ENCODE measurements at regions not wholly inside any gene's neighbourhood (a gene's known extent, or its start where the extent isn't known, plus 50 kb on each side); places are given as distances from the start of the nearest gene placed in this dataset.

DNA sequence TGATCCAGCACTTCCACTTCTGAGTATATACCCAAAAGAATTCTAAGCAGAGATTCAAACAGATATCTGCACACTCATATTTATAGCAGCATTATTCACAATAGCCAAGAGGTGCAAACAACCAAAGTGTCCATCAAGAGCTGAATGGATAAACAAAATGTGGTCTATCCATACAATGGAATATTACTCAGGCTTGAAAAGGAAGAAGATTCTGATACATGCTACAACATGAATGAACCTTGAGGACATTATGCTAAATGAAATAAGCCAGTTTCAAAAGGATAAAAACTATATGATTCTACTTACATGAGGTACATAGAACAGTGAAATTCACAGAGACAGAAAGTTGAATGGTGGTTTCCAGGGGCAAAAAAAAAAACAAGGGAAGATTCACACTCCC is 88.9 kb downstream of the CCDC185 start:
- Mint-ChIP-seq H3K4me1 (ENCODE audit: low read depth, unreplicated experiment) (peaks cover 5% of the 10 kb centered on the region), H3K4me3 (ENCODE audit: unreplicated experiment) (no peak overlapping the region), H3K27ac (ENCODE audit: unreplicated experiment) (no peak overlapping the region), H3K36me3 (ENCODE audit: low read depth, unreplicated experiment) (no peaks in the 10 kb centered on the region), H3K27me3 (ENCODE audit: low read depth, unreplicated experiment) (peaks cover 40% of the 10 kb centered on the region), H3K9me3 (ENCODE audit: unreplicated experiment) (no peaks in the 10 kb centered on the region)
- no peak overlapping the region for H3K27ac ChIP-seq (ENCODE audit: low read depth, low read length)
- no peak overlapping the region for H3K4me3 ChIP-seq (ENCODE audit: insufficient read depth, low read depth, low read length)
- no peak for DNase-seq (ENCODE audit: low read depth)
- H3K4me1 ChIP-seq (ENCODE audit: insufficient read depth, low read length): no peaks in the 10 kb centered on the region
- no peak overlapping the region for H3K9ac ChIP-seq (ENCODE audit: low read length)
- H4K20me1 ChIP-seq (ENCODE audit: insufficient read depth, low read length): no peaks in the 10 kb centered on the region
- H3K4me2 ChIP-seq (ENCODE audit: low read length): no peak overlapping the region
- no peaks in the 10 kb centered on the region for H3K36me3 ChIP-seq (ENCODE audit: insufficient read depth, low read length)
- no peak for FAIRE-seq
- no peaks in the 10 kb centered on the region for H3K79me2 ChIP-seq (ENCODE audit: insufficient read depth, low read length)
- H3K27me3 ChIP-seq (ENCODE audit: insufficient read depth, low read length): peaks cover 21% of the 10 kb centered on the region
- TF ChIP-seq EZH2 (IDR thresholded peaks at IDR 0.05; ENCODE audit: insufficient read depth, low read length): no peak
- TF ChIP-seq, protein P1, sequence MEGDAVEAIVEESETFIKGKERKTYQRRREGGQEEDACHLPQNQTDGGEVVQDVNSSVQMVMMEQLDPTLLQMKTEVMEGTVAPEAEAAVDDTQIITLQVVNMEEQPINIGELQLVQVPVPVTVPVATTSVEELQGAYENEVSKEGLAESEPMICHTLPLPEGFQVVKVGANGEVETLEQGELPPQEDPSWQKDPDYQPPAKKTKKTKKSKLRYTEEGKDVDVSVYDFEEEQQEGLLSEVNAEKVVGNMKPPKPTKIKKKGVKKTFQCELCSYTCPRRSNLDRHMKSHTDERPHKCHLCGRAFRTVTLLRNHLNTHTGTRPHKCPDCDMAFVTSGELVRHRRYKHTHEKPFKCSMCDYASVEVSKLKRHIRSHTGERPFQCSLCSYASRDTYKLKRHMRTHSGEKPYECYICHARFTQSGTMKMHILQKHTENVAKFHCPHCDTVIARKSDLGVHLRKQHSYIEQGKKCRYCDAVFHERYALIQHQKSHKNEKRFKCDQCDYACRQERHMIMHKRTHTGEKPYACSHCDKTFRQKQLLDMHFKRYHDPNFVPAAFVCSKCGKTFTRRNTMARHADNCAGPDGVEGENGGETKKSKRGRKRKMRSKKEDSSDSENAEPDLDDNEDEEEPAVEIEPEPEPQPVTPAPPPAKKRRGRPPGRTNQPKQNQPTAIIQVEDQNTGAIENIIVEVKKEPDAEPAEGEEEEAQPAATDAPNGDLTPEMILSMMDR (IDR thresholded peaks at IDR 0.05; ENCODE audit: insufficient read depth, low read depth, low read length): no peak
- H2AFZ ChIP-seq (ENCODE audit: low read depth, low read length): no peak overlapping the region
- H3K9me3 ChIP-seq (ENCODE audit: insufficient read depth, low read depth, low read length): no peaks in the 10 kb centered on the region

DNA sequence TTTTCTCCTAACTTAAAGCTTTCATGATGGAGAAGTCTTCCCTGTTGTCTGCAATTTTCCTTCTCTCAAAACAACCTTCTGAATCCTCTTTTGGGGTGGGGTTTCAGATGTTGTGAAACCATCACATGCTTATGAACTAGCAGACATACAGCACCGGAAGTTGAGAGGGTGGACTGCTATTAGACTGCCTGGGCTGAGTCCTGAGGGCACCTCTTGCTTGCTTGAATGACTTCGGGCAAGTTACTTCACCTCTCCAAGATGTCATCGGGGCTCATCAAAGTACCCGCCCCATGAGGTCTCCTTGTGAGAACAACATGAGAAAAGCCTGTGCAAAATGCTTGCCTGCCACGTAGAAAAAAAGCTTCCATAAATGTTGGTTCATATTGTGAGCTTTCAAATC is 89.6 kb downstream of the CCDC185 start:
- FAIRE-seq: no peak
- Mint-ChIP-seq H3K27ac (ENCODE audit: unreplicated experiment) (no peak overlapping the region), H3K9me3 (ENCODE audit: unreplicated experiment) (no peaks in the 10 kb centered on the region)

DNA sequence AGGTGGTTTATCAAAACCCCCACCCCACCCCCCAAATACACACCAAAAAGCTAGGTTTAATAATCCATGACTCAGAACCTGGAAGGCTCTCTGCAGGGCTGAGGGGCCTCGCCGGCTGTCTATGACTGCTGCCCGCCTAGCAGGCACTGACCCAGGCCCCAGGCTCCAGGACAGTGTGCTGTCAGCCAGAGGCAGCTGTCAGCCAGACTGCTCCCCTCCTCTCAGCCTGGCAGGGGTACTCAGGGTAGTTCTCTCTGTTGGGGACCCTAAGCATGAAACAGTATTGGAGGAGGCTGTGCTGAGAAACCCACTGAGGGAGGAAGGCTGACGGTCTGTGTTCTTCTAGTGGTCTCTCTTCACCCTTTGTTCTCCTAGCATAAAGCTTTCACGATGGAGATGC is 90.3 kb downstream of the CCDC185 start:
- no peak for FAIRE-seq
- no peaks in the 10 kb centered on the region for H3K4me1 ChIP-seq (ENCODE audit: insufficient read depth, low read length)
- no peaks in the 10 kb centered on the region for H4K20me1 ChIP-seq (ENCODE audit: insufficient read depth, low read length)
- no peak overlapping the region for H3K4me3 ChIP-seq (ENCODE audit: insufficient read depth, low read depth, low read length)
- no peak for TF ChIP-seq EZH2 (IDR thresholded peaks at IDR 0.05; ENCODE audit: insufficient read depth, low read length)
- TF ChIP-seq, protein P1 (IDR thresholded peaks at IDR 0.05; ENCODE audit: insufficient read depth, low read depth, low read length): no peak
- H3K27me3 ChIP-seq (ENCODE audit: insufficient read depth, low read length): peaks cover 18% of the 10 kb centered on the region
- H3K9me3 ChIP-seq (ENCODE audit: insufficient read depth, low read depth, low read length): no peaks in the 10 kb centered on the region
- Mint-ChIP-seq H3K9me3 (ENCODE audit: unreplicated experiment) (no peaks in the 10 kb centered on the region), H3K27ac (ENCODE audit: unreplicated experiment) (no peak overlapping the region), H3K4me1 (ENCODE audit: low read depth, unreplicated experiment) (peaks cover 12% of the 10 kb centered on the region), H3K4me3 (ENCODE audit: unreplicated experiment) (no peak overlapping the region), H3K27me3 (ENCODE audit: low read depth, unreplicated experiment) (peaks cover 34% of the 10 kb centered on the region), H3K36me3 (ENCODE audit: low read depth, unreplicated experiment) (no peaks in the 10 kb centered on the region)
- no peaks in the 10 kb centered on the region for H3K79me2 ChIP-seq (ENCODE audit: insufficient read depth, low read length)
- DNase-seq (ENCODE audit: low read depth): no peak
- no peaks in the 10 kb centered on the region for H3K36me3 ChIP-seq (ENCODE audit: insufficient read depth, low read length)
- H3K27ac ChIP-seq (ENCODE audit: low read depth, low read length): no peak overlapping the region
- H2AFZ ChIP-seq (ENCODE audit: low read depth, low read length): no peak overlapping the region
- H3K9ac ChIP-seq (ENCODE audit: low read length): no peak overlapping the region
- H3K4me2 ChIP-seq (ENCODE audit: low read length): no peak overlapping the region

More for the DNA sequence above, 89.6 kb downstream of the CCDC185 start:
- TF ChIP-seq, protein P1 (IDR thresholded peaks at IDR 0.05; ENCODE audit: insufficient read depth, low read depth, low read length): no peak
- no peak for TF ChIP-seq EZH2 (IDR thresholded peaks at IDR 0.05; ENCODE audit: insufficient read depth, low read length)
- Histone ChIP-seq H3K79me2 (ENCODE audit: insufficient read depth, low read length) (no peaks in the 10 kb centered on the region), H3K36me3 (ENCODE audit: insufficient read depth, low read length) (no peaks in the 10 kb centered on the region), H3K27me3 (ENCODE audit: insufficient read depth, low read length) (peaks cover 18% of the 10 kb centered on the region), H3K4me3 (ENCODE audit: insufficient read depth, low read depth, low read length) (no peak overlapping the region), H3K9ac (ENCODE audit: low read length) (no peak overlapping the region), H2AFZ (ENCODE audit: low read depth, low read length) (no peak overlapping the region), H3K4me1 (ENCODE audit: insufficient read depth, low read length) (no peaks in the 10 kb centered on the region), H3K4me2 (ENCODE audit: low read length) (no peak overlapping the region), H4K20me1 (ENCODE audit: insufficient read depth, low read length) (no peaks in the 10 kb centered on the region), H3K9me3 (ENCODE audit: insufficient read depth, low read depth, low read length) (no peaks in the 10 kb centered on the region), H3K27ac (ENCODE audit: low read depth, low read length) (no peak overlapping the region)
- no peak for DNase-seq (ENCODE audit: low read depth)
- H3K36me3 Mint-ChIP-seq (ENCODE audit: low read depth, unreplicated experiment): no peaks in the 10 kb centered on the region
- H3K27me3 Mint-ChIP-seq (ENCODE audit: low read depth, unreplicated experiment): peaks cover 35% of the 10 kb centered on the region
- H3K4me3 Mint-ChIP-seq (ENCODE audit: unreplicated experiment): no peak overlapping the region
- H3K4me1 Mint-ChIP-seq (ENCODE audit: low read depth, unreplicated experiment): peaks cover 11% of the 10 kb centered on the region

Measured in astrocyte (in vitro differentiated cells and primary cell).